Smooth muscle cell (in vitro differentiated cells): ENCODE measurements at regions not wholly inside any gene's neighbourhood (a gene's known extent, or its start where the extent isn't known, plus 50 kb on each side); places are given as distances from the start of the nearest gene placed in this dataset.

Source experiments
- DNase-seq: peaks from one replicate; lab custom pipeline; 2025; ENCODE audit not compliant: unreplicated experiment; lab: John Stamatoyannopoulos, UW
- H2AFZ ChIP-seq: fragments of 200-600 bp; sonication (generic); 2 replicates; pipeline ENCODE4 v1.6.0; 2016; ENCODE audit warnings: antibody characterized with exemption, low read depth, mild to moderate bottlenecking
- H3F3A ChIP-seq: fragments of 200-600 bp; sonication (generic); 2 replicates; pipeline ENCODE4 v1.6.0; 2017; ENCODE audit warnings: antibody characterized with exemption, low read depth
- H3K27ac ChIP-seq: fragments of 200-600 bp; sonication (generic); 2 replicates; pipeline ENCODE4 v1.5.1; 2016; ENCODE audit warnings: low read depth, mild to moderate bottlenecking
- H3K27me3 ChIP-seq: fragments of 200-600 bp; sonication (generic); 2 replicates; pipeline ENCODE4 v1.6.1; 2016; ENCODE audit warnings: low read depth, mild to moderate bottlenecking
- H3K36me3 ChIP-seq: fragments of 200-600 bp; sonication (generic); 2 replicates; pipeline ENCODE4 v1.5.1; 2016; ENCODE audit warnings: low read depth
- H3K4me1 ChIP-seq: fragments of 200-600 bp; sonication (generic); 2 replicates; pipeline ENCODE4 v1.5.1; 2016; ENCODE audit warnings: low read depth
- H3K4me2 ChIP-seq: fragments of 200-600 bp; sonication (generic); 2 replicates; pipeline ENCODE4 v1.6.0; 2016; ENCODE audit warnings: mild to moderate bottlenecking
- H3K4me3 ChIP-seq: fragments of 200-600 bp; sonication (generic); 2 replicates; pipeline ENCODE4 v1.5.1; 2016; ENCODE audit warnings: mild to moderate bottlenecking
- H3K79me2 ChIP-seq: fragments of 200-600 bp; sonication (generic); 2 replicates; pipeline ENCODE4 v1.6.0; 2016; ENCODE audit warnings: low read depth, mild to moderate bottlenecking
- H3K9ac ChIP-seq: fragments of 200-600 bp; sonication (generic); 2 replicates; pipeline ENCODE4 v1.6.0; 2016; ENCODE audit warnings: low read depth
- H3K9me3 ChIP-seq: fragments of 200-600 bp; sonication (generic); replicated peaks from 2 replicates; pipeline ENCODE4 v1.5.1; 2016; ENCODE audit warnings: low read depth
- H4K20me1 ChIP-seq: fragments of 200-600 bp; sonication (generic); 2 replicates; pipeline ENCODE4 v1.6.0; 2016; ENCODE audit warnings: low read depth
- CTCF ChIP-seq: fragments of 200-600 bp; sonication (generic); IDR thresholded peaks from 2 replicates; pipeline ENCODE4 v1.5.1; 2017; ENCODE audit warnings: borderline replicate concordance, mild to moderate bottlenecking, antibody characterized with exemption; ENCODE audit not compliant: insufficient read depth, poor library complexity, severe bottlenecking
- WGBS: methylation state at CpG from one replicate; pipeline ENCODE4 v1.1.7; 2016; ENCODE audit warnings: low lambda C conversion rate; 5-methylcytosine and 5-hydroxymethylcytosine counted together

GRCh38 chr16:59410451-59410850 lies 676.3 kb upstream of the GOT2 start:
- H3K36me3 ChIP-seq, result no peaks in the 10 kb centered on the region

GRCh38 chr16:59405802-59406201 lies 671.7 kb upstream of the GOT2 start:
- 93% methylated on average over 2 of the region's 2 CpGs for WGBS
- no peaks in the 10 kb centered on the region for H3K9me3 ChIP-seq
- no peak overlapping the region for H3K4me2 ChIP-seq
- no peak overlapping the region for H3K4me3 ChIP-seq
- H3K9ac ChIP-seq, result no peak overlapping the region
- no peaks in the 10 kb centered on the region for H3K4me1 ChIP-seq
- H3K36me3 ChIP-seq, result no peaks in the 10 kb centered on the region
- H4K20me1 ChIP-seq, result no peaks in the 10 kb centered on the region
- H3K27ac ChIP-seq, result no peak overlapping the region
- no peak for TF ChIP-seq CTCF
- no peaks in the 10 kb centered on the region for H3K27me3 ChIP-seq
- H2AFZ ChIP-seq, result no peak overlapping the region
- H3F3A ChIP-seq, result no peaks in the 10 kb centered on the region
- no peaks in the 10 kb centered on the region for H3K79me2 ChIP-seq
- no peak for DNase-seq

More at GRCh38 chr16:59410451-59410850, 676.3 kb upstream of the GOT2 start:
- no peak for TF ChIP-seq CTCF
- no peaks in the 10 kb centered on the region for H3K4me1 ChIP-seq
- no peak overlapping the region for H3K27ac ChIP-seq
- H3K27me3 ChIP-seq, result no peaks in the 10 kb centered on the region
- H3K9me3 ChIP-seq, result no peaks in the 10 kb centered on the region
- 45% methylated on average over 1 of the region's 1 CpG for WGBS
- H3K4me2 ChIP-seq, result no peak overlapping the region
- H3F3A ChIP-seq, result no peaks in the 10 kb centered on the region
- DNase-seq, result no peak
- no peak overlapping the region for H3K4me3 ChIP-seq
- no peak overlapping the region for H3K9ac ChIP-seq
- no peaks in the 10 kb centered on the region for H3K79me2 ChIP-seq
- H2AFZ ChIP-seq, result no peak overlapping the region
- no peaks in the 10 kb centered on the region for H4K20me1 ChIP-seq

DNA sequence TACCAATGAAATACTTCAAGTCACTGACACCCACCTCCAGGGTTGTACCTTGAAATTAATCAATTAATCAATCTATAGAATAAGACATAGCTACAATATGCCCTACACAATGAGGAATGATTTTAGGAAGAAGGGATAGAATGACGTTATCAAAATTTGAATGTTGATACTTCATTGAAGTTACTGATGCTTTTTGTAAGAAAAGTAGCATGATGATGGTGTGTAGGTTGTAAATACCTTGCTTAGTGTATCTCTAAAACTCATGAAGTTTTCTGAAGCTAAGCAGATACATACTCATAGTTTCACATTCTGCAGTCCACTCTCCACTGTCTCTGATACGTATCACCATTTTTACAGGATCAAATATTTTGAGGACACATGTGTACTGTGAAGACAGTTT lies 670.4 kb upstream of the GOT2 start:
- Histone ChIP-seq H3K27ac (no peak overlapping the region), H3K4me2 (no peak overlapping the region), H2AFZ (no peak overlapping the region), H3K36me3 (no peaks in the 10 kb centered on the region), H3K4me3 (no peak overlapping the region), H3K9me3 (no peaks in the 10 kb centered on the region), H3K79me2 (no peaks in the 10 kb centered on the region), H3K9ac (no peak overlapping the region), H3F3A (no peaks in the 10 kb centered on the region), H3K4me1 (no peaks in the 10 kb centered on the region), H3K27me3 (no peaks in the 10 kb centered on the region), H4K20me1 (no peaks in the 10 kb centered on the region)
- DNase-seq, result no peak
- 92% methylated on average over 2 of the region's 2 CpGs for WGBS
- no peak for TF ChIP-seq CTCF

- TF ChIP-seq CTCF, result no peak
- no peaks in the 10 kb centered on the region for H3K9me3 ChIP-seq
Observed at GRCh38 chr16:59400830-59401229, 666.7 kb upstream of the GOT2 start.

More at GRCh38 chr16:59400830-59401229, 666.7 kb upstream of the GOT2 start:
- no peaks in the 10 kb centered on the region for H3F3A ChIP-seq
- no peaks in the 10 kb centered on the region for H3K4me1 ChIP-seq
- H3K79me2 ChIP-seq, result no peaks in the 10 kb centered on the region
- no peak overlapping the region for H3K27ac ChIP-seq
- H4K20me1 ChIP-seq, result no peaks in the 10 kb centered on the region
- H3K9ac ChIP-seq, result no peak overlapping the region
- no peak overlapping the region for H2AFZ ChIP-seq
- H3K4me2 ChIP-seq, result no peak overlapping the region
- no peak for DNase-seq
- no peak overlapping the region for H3K4me3 ChIP-seq
- no peaks in the 10 kb centered on the region for H3K27me3 ChIP-seq
- no peaks in the 10 kb centered on the region for H3K36me3 ChIP-seq
